WTC11 (cell line): ENCODE measurements at regions not wholly inside any gene's neighbourhood (a gene's known extent, or its start where the extent isn't known, plus 50 kb on each side); places are given as distances from the start of the nearest gene placed in this dataset.

ENCODE experiments used
- CREM ChIP-seq: sonication (generic); formaldehyde crosslinking; IDR thresholded peaks from 2 replicates; pipeline ENCODE4 v1.8.1; 2022; ENCODE audit warnings: mild to moderate bottlenecking, missing genetic modification reagents, moderate library complexity
- PRRX2 ChIP-seq: fragments of 250-450 bp; sonication (Bioruptor Pico); IDR thresholded peaks from 2 replicates; pipeline ENCODE4 v1.8.0; 2021; ENCODE audit warnings: mild to moderate bottlenecking
- ZNF121 ChIP-seq: sonication (generic); formaldehyde crosslinking; IDR thresholded peaks from 2 replicates; pipeline ENCODE4 v1.8.0; 2023; ENCODE audit warnings: missing genetic modification reagents
- TF ChIP-seq, protein P1 (sequence below): sonication (generic); formaldehyde crosslinking; IDR thresholded peaks from 2 replicates; pipeline ENCODE4 v1.8.0; 2022; ENCODE audit warnings: mild to moderate bottlenecking, missing genetic modification reagents
- TF ChIP-seq, protein P2 (sequence below): fragments of 200-600 bp; IDR thresholded peaks from 2 replicates; pipeline ENCODE4 v1.8.0; 2022; ENCODE audit warnings: antibody characterized with exemption
- TF ChIP-seq, protein P3 (sequence below): sonication (generic); formaldehyde crosslinking; IDR thresholded peaks from 2 replicates; pipeline ENCODE4 v1.8.1; 2022; ENCODE audit warnings: mild to moderate bottlenecking, moderate library complexity, missing genetic modification reagents
- TF ChIP-seq, protein P4 (sequence below): sonication (generic); formaldehyde crosslinking; IDR thresholded peaks from 2 replicates; pipeline ENCODE4 v1.8.1; 2023; ENCODE audit warnings: mild to moderate bottlenecking, missing genetic modification reagents, moderate library complexity

DNA sequence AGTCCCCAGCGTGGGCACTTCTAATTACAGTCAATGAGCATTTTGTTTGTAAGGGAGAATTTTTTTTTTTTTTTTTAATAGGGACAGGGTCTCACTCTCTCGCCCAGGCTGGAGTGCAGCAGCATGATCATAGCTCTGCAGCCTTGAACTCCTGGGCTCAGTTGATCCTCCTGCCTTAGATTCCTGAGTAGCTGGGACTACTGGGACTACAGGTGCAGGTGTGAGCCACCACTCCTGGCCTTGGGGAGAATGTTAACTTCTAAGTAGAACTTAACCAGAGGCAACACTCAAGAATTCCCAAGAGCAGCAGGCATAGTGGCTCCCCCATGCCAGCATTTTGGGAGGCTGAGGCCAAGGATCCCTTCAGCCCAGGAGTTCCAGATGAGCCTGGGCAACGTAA is 52.9 kb upstream of the ZNF217 start:
- TF ChIP-seq, protein P1, sequence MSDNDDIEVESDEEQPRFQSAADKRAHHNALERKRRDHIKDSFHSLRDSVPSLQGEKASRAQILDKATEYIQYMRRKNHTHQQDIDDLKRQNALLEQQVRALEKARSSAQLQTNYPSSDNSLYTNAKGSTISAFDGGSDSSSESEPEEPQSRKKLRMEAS (CRISPR knock-in tag): no peak
- TF ChIP-seq, protein P2, sequence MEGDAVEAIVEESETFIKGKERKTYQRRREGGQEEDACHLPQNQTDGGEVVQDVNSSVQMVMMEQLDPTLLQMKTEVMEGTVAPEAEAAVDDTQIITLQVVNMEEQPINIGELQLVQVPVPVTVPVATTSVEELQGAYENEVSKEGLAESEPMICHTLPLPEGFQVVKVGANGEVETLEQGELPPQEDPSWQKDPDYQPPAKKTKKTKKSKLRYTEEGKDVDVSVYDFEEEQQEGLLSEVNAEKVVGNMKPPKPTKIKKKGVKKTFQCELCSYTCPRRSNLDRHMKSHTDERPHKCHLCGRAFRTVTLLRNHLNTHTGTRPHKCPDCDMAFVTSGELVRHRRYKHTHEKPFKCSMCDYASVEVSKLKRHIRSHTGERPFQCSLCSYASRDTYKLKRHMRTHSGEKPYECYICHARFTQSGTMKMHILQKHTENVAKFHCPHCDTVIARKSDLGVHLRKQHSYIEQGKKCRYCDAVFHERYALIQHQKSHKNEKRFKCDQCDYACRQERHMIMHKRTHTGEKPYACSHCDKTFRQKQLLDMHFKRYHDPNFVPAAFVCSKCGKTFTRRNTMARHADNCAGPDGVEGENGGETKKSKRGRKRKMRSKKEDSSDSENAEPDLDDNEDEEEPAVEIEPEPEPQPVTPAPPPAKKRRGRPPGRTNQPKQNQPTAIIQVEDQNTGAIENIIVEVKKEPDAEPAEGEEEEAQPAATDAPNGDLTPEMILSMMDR: no peak
- TF ChIP-seq ZNF121 (no peak), CREM (no peak), PRRX2 (CRISPR knock-in tag) (no peak)
- TF ChIP-seq, protein P3, sequence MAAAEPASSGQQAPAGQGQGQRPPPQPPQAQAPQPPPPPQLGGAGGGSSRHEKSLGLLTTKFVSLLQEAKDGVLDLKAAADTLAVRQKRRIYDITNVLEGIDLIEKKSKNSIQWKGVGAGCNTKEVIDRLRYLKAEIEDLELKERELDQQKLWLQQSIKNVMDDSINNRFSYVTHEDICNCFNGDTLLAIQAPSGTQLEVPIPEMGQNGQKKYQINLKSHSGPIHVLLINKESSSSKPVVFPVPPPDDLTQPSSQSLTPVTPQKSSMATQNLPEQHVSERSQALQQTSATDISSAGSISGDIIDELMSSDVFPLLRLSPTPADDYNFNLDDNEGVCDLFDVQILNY: no peak
- TF ChIP-seq, protein P4, sequence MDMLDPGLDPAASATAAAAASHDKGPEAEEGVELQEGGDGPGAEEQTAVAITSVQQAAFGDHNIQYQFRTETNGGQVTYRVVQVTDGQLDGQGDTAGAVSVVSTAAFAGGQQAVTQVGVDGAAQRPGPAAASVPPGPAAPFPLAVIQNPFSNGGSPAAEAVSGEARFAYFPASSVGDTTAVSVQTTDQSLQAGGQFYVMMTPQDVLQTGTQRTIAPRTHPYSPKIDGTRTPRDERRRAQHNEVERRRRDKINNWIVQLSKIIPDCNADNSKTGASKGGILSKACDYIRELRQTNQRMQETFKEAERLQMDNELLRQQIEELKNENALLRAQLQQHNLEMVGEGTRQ: no peak
